B cell (primary cell): ENCODE measurements at regions not wholly inside any gene's neighbourhood (a gene's known extent, or its start where the extent isn't known, plus 50 kb on each side); places are given as distances from the start of the nearest gene placed in this dataset.
A peak's percentile ranks its signal among the peaks of the same experiment; 100 is the strongest.

Source experiments
- CTCF ChIP-seq: fragments of 200-600 bp; IDR thresholded peaks from one replicate; pipeline ENCODE4 v1.8.0; 2022; ENCODE audit warnings: antibody characterized with exemption, mild to moderate bottlenecking
- EZH2 ChIP-seq: IDR thresholded peaks from 2 replicates; pipeline ENCODE4 v1.6.1; 2012; ENCODE audit warnings: borderline replicate concordance, low read depth, mild to moderate bottlenecking, moderate library complexity, low read length; ENCODE audit not compliant: insufficient read depth, poor library complexity, severe bottlenecking

GRCh38 chr6:41424370-41425058 lies 89.1 kb downstream of the NCR2 start:
- TF ChIP-seq CTCF (peak; percentile 95), EZH2 (no peak)
